WTC11 (cell line): ENCODE measurements at regions not wholly inside any gene's neighbourhood (a gene's known extent, or its start where the extent isn't known, plus 50 kb on each side); places are given as distances from the start of the nearest gene placed in this dataset.
"Not testable (repeated sequence)": the region's sequence is repeated elsewhere in the genome, so short reads cannot be mapped to it uniquely, and the experiment has no call there.

ENCODE experiments used
- ATAC-seq: fragments of 200-7000 bp; cut with Tn5 transposase; 2 replicates; pipeline ENCODE4 v1.10.0; 2021; ENCODE audit warnings: mild to moderate bottlenecking, moderate library complexity
- CTCF ChIA-PET: fragments of 300-600 bp; sonication (Branson Sonifier 250); formaldehyde crosslinking; loops from one replicate; lab custom pipeline; 2021; ENCODE audit warnings: antibody characterized with exemption; lab: Charles Lee
- POLR2A ChIA-PET: fragments of 350-600 bp; sonication (Branson Sonifier 250); formaldehyde crosslinking; loops from one replicate; lab custom pipeline; 2021; ENCODE audit warnings: antibody characterized with exemption; lab: Charles Lee
- DNase-seq: peaks from one replicate; pipeline ENCODE4 v3.0.0; 2021; ENCODE audit warnings: low spot score
- H3K27ac Mint-ChIP-seq: 2 replicates; pipeline ENCODE4 v1.8.0; 2021; ENCODE audit warnings: mixed read lengths
- H3K27me3 Mint-ChIP-seq: 2 replicates; pipeline ENCODE4 v1.8.0; 2021; ENCODE audit warnings: low read depth, mild to moderate bottlenecking, moderate library complexity, mixed read lengths
- H3K36me3 Mint-ChIP-seq: 2 replicates; pipeline ENCODE4 v1.8.0; 2021; ENCODE audit warnings: mixed read lengths
- H3K4me1 Mint-ChIP-seq: 2 replicates; pipeline ENCODE4 v1.8.0; 2022; ENCODE audit warnings: mixed read lengths
- H3K4me3 Mint-ChIP-seq: 2 replicates; pipeline ENCODE4 v1.8.0; 2021; ENCODE audit warnings: mild to moderate bottlenecking, moderate library complexity, mixed read lengths
- H3K9me3 Mint-ChIP-seq: 2 replicates; pipeline ENCODE4 v1.8.0; 2021; ENCODE audit warnings: mixed read lengths
- ARID4B ChIP-seq: sonication (generic); formaldehyde crosslinking; IDR thresholded peaks from 2 replicates; pipeline ENCODE4 v1.8.0; 2023; ENCODE audit warnings: missing genetic modification reagents, mild to moderate bottlenecking, borderline replicate concordance
- ATF3 ChIP-seq: sonication (generic); formaldehyde crosslinking; conservative IDR thresholded peaks from 2 replicates; pipeline ENCODE4 v1.8.1; 2022; ENCODE audit warnings: mild to moderate bottlenecking, missing genetic modification reagents
- CTCF ChIP-seq: fragments of 200-600 bp; IDR thresholded peaks from 2 replicates; pipeline ENCODE4 v1.8.0; 2022; ENCODE audit warnings: antibody characterized with exemption
- ELF4 ChIP-seq: sonication (generic); formaldehyde crosslinking; IDR thresholded peaks from 2 replicates; pipeline ENCODE4 v1.8.1; 2022; ENCODE audit warnings: low read depth, mild to moderate bottlenecking, moderate library complexity, missing genetic modification reagents
- EMX1 ChIP-seq: fragments of 250-450 bp; sonication (Bioruptor Pico); IDR thresholded peaks from 2 replicates; pipeline ENCODE4 v1.8.0; 2021; ENCODE audit warnings: mild to moderate bottlenecking
- GABPB1 ChIP-seq: sonication (generic); formaldehyde crosslinking; IDR thresholded peaks from 2 replicates; pipeline ENCODE4 v1.8.1; 2023; ENCODE audit warnings: mild to moderate bottlenecking, missing genetic modification reagents
- NR2C2 ChIP-seq: sonication (generic); formaldehyde crosslinking; IDR thresholded peaks from 2 replicates; pipeline ENCODE4 v1.8.0; 2022; ENCODE audit warnings: mild to moderate bottlenecking, missing genetic modification reagents
- RELA ChIP-seq: sonication (generic); formaldehyde crosslinking; IDR thresholded peaks from 2 replicates; pipeline ENCODE4 v1.8.1; 2022; ENCODE audit warnings: missing genetic modification reagents, mild to moderate bottlenecking, borderline replicate concordance
- SP1 ChIP-seq: sonication (generic); formaldehyde crosslinking; conservative IDR thresholded peaks from 2 replicates; pipeline ENCODE4 v1.8.1; 2022; ENCODE audit warnings: missing genetic modification reagents
- TEAD1 ChIP-seq: sonication (generic); formaldehyde crosslinking; IDR thresholded peaks from 2 replicates; pipeline ENCODE4 v1.8.0; 2022; ENCODE audit warnings: mild to moderate bottlenecking, missing genetic modification reagents
- ZNF232 ChIP-seq: sonication (generic); formaldehyde crosslinking; IDR thresholded peaks from 2 replicates; pipeline ENCODE4 v1.8.0; 2022; ENCODE audit warnings: mild to moderate bottlenecking, missing genetic modification reagents
- ZNF416 ChIP-seq: fragments of 250-450 bp; sonication (Bioruptor Pico); IDR thresholded peaks from 2 replicates; pipeline ENCODE4 v1.9.0; 2021; ENCODE audit warnings: mild to moderate bottlenecking, inconsistent platforms
- ZNF532 ChIP-seq: fragments of 250-450 bp; sonication (Bioruptor Pico); IDR thresholded peaks from 2 replicates; pipeline ENCODE4 v1.9.0; 2021; ENCODE audit warnings: mild to moderate bottlenecking, borderline replicate concordance
- TF ChIP-seq, protein P1 (sequence below): sonication (generic); formaldehyde crosslinking; IDR thresholded peaks from 2 replicates; pipeline ENCODE4 v1.8.1; 2023; ENCODE audit warnings: mild to moderate bottlenecking, missing genetic modification reagents
- TF ChIP-seq, protein P2 (sequence below): sonication (generic); formaldehyde crosslinking; IDR thresholded peaks from 2 replicates; pipeline ENCODE4 v1.8.1; 2022; ENCODE audit warnings: low read depth, mild to moderate bottlenecking, moderate library complexity, missing genetic modification reagents, borderline replicate concordance
- TF ChIP-seq, protein P3 (sequence below): fragments of 250-450 bp; sonication (Bioruptor Pico); IDR thresholded peaks from 2 replicates; pipeline ENCODE4 v1.9.0; 2021; ENCODE audit warnings: mild to moderate bottlenecking

GRCh38 chr9:31590091-31590490, 794.4 kb upstream of the ACO1 start:
- TF ChIP-seq ATF3 (CRISPR knock-in tag): no peak
- no peak for TF ChIP-seq ARID4B (CRISPR knock-in tag)
- no peak for TF ChIP-seq ZNF416 (CRISPR knock-in tag)
- no peak for TF ChIP-seq CTCF
- TF ChIP-seq RELA: no peak
- TF ChIP-seq, protein P1, sequence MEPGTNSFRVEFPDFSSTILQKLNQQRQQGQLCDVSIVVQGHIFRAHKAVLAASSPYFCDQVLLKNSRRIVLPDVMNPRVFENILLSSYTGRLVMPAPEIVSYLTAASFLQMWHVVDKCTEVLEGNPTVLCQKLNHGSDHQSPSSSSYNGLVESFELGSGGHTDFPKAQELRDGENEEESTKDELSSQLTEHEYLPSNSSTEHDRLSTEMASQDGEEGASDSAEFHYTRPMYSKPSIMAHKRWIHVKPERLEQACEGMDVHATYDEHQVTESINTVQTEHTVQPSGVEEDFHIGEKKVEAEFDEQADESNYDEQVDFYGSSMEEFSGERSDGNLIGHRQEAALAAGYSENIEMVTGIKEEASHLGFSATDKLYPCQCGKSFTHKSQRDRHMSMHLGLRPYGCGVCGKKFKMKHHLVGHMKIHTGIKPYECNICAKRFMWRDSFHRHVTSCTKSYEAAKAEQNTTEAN (CRISPR knock-in tag): no peak
- TF ChIP-seq TEAD1 (CRISPR knock-in tag): no peak
- no peak for TF ChIP-seq ELF4
- TF ChIP-seq ZNF232 (CRISPR knock-in tag): no peak
- no peak for TF ChIP-seq SP1 (CRISPR knock-in tag)
- no peak for TF ChIP-seq EMX1 (CRISPR knock-in tag)
- TF ChIP-seq, protein P2, sequence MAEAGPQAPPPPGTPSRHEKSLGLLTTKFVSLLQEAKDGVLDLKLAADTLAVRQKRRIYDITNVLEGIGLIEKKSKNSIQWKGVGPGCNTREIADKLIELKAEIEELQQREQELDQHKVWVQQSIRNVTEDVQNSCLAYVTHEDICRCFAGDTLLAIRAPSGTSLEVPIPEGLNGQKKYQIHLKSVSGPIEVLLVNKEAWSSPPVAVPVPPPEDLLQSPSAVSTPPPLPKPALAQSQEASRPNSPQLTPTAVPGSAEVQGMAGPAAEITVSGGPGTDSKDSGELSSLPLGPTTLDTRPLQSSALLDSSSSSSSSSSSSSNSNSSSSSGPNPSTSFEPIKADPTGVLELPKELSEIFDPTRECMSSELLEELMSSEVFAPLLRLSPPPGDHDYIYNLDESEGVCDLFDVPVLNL (CRISPR knock-in tag): no peak
- TF ChIP-seq ZNF532 (CRISPR knock-in tag): no peak
- TF ChIP-seq, protein P3, sequence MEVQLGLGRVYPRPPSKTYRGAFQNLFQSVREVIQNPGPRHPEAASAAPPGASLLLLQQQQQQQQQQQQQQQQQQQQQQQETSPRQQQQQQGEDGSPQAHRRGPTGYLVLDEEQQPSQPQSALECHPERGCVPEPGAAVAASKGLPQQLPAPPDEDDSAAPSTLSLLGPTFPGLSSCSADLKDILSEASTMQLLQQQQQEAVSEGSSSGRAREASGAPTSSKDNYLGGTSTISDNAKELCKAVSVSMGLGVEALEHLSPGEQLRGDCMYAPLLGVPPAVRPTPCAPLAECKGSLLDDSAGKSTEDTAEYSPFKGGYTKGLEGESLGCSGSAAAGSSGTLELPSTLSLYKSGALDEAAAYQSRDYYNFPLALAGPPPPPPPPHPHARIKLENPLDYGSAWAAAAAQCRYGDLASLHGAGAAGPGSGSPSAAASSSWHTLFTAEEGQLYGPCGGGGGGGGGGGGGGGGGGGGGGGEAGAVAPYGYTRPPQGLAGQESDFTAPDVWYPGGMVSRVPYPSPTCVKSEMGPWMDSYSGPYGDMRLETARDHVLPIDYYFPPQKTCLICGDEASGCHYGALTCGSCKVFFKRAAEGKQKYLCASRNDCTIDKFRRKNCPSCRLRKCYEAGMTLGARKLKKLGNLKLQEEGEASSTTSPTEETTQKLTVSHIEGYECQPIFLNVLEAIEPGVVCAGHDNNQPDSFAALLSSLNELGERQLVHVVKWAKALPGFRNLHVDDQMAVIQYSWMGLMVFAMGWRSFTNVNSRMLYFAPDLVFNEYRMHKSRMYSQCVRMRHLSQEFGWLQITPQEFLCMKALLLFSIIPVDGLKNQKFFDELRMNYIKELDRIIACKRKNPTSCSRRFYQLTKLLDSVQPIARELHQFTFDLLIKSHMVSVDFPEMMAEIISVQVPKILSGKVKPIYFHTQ (CRISPR knock-in tag): no peak
- no peak for TF ChIP-seq GABPB1 (CRISPR knock-in tag)
- no peak for TF ChIP-seq NR2C2 (CRISPR knock-in tag)
- Mint-ChIP-seq H3K4me1 (no peaks in the 10 kb centered on the region), H3K4me3 (no peak overlapping the region), H3K27me3 (no peaks in the 10 kb centered on the region), H3K27ac (no peak overlapping the region), H3K36me3 (no peaks in the 10 kb centered on the region), H3K9me3 (no peaks in the 10 kb centered on the region)
- no peak for DNase-seq
- ChIA-PET POLR2A (no interaction called here), CTCF (no interaction called here)
- no peak for ATAC-seq

DNA sequence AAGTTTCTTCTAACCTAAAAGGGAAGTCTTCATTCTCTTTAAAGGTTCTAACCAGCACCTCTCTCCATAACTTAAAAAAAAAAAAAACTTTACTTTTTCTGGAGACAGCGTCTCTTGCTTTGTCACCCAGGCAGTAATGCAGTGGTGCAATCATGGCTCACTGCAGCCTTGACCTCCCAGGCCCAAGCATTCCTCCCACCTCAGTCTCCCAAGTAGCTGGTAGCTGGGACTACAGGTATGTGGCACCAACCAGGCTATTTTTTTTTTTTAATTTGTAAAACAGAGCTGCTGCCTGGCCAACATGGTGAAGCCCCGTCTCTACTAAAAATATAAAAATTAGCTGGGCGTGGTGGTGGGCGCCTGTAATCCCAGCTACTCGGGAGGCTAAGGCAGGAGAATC, 787.4 kb upstream of the ACO1 start:
- H3K4me3 Mint-ChIP-seq, CTCF ChIA-PET, H3K27ac Mint-ChIP-seq, ATAC-seq, DNase-seq, H3K9me3 Mint-ChIP-seq, H3K36me3 Mint-ChIP-seq, H3K4me1 Mint-ChIP-seq, POLR2A ChIA-PET, H3K27me3 Mint-ChIP-seq: not testable (repeated sequence)
